Osteocyte (in vitro differentiated cells): ENCODE measurements at regions not wholly inside any gene's neighbourhood (a gene's known extent, or its start where the extent isn't known, plus 50 kb on each side); places are given as distances from the start of the nearest gene placed in this dataset.

Experiments used
- DNase-seq: peaks from one replicate; pipeline ENCODE4 v3.0.0; 2021; ENCODE audit warnings: mixed read lengths; ENCODE audit not compliant: unreplicated experiment; ENCODE audit errors: extremely low spot score
- H3K27ac Mint-ChIP-seq: one replicate; pipeline ENCODE4 v1.8.0; 2021; ENCODE audit warnings: mild to moderate bottlenecking, mixed read lengths; ENCODE audit not compliant: unreplicated experiment
- H3K27me3 Mint-ChIP-seq: one replicate; pipeline ENCODE4 v1.8.0; 2021; ENCODE audit warnings: mixed read lengths; ENCODE audit not compliant: unreplicated experiment
- H3K36me3 Mint-ChIP-seq: one replicate; pipeline ENCODE4 v1.8.0; 2021; ENCODE audit warnings: mixed read lengths; ENCODE audit not compliant: unreplicated experiment
- H3K4me1 Mint-ChIP-seq: one replicate; pipeline ENCODE4 v1.8.0; 2021; ENCODE audit warnings: mixed read lengths; ENCODE audit not compliant: unreplicated experiment
- H3K4me3 Mint-ChIP-seq: one replicate; pipeline ENCODE4 v1.8.0; 2021; ENCODE audit warnings: mild to moderate bottlenecking, moderate library complexity, mixed read lengths; ENCODE audit not compliant: unreplicated experiment
- H3K9me3 Mint-ChIP-seq: one replicate; pipeline ENCODE4 v1.8.0; 2021; ENCODE audit warnings: mixed read lengths; ENCODE audit not compliant: unreplicated experiment
- TF ChIP-seq, protein P1 (sequence below): fragments of 200-600 bp; sonication (generic); IDR thresholded peaks from 2 replicates; pipeline ENCODE4 v1.5.0; 2021; ENCODE audit warnings: antibody characterized with exemption, mild to moderate bottlenecking, moderate library complexity

DNA sequence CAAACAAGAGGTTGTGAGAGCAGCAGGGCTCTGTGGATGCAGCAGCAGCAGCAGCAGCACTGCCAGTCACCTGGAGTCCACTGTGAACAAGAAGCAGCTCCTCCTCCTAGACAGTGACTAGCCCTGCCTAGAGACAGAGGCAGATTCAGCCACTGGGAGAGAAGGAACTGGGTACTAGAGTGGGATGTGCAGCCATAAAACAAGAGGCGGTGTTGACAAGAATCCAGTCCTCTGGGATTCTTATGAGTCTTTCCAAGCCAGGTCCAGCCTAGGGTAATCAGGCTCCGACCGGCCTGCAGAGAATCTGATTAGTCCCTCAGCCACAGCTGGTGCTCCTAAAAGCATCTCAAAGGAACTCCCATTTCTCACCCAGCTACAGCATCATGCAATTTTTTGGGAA is 83.9 kb upstream of the USP47 start:
- Mint-ChIP-seq H3K27me3 (peaks cover 63% of the 10 kb centered on the region), H3K27ac (no peak overlapping the region), H3K4me3 (no peak overlapping the region), H3K36me3 (no peaks in the 10 kb centered on the region), H3K9me3 (no peaks in the 10 kb centered on the region), H3K4me1 (no peaks in the 10 kb centered on the region)
- DNase-seq = no peak
- TF ChIP-seq, protein P1, sequence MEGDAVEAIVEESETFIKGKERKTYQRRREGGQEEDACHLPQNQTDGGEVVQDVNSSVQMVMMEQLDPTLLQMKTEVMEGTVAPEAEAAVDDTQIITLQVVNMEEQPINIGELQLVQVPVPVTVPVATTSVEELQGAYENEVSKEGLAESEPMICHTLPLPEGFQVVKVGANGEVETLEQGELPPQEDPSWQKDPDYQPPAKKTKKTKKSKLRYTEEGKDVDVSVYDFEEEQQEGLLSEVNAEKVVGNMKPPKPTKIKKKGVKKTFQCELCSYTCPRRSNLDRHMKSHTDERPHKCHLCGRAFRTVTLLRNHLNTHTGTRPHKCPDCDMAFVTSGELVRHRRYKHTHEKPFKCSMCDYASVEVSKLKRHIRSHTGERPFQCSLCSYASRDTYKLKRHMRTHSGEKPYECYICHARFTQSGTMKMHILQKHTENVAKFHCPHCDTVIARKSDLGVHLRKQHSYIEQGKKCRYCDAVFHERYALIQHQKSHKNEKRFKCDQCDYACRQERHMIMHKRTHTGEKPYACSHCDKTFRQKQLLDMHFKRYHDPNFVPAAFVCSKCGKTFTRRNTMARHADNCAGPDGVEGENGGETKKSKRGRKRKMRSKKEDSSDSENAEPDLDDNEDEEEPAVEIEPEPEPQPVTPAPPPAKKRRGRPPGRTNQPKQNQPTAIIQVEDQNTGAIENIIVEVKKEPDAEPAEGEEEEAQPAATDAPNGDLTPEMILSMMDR = no peak

DNA sequence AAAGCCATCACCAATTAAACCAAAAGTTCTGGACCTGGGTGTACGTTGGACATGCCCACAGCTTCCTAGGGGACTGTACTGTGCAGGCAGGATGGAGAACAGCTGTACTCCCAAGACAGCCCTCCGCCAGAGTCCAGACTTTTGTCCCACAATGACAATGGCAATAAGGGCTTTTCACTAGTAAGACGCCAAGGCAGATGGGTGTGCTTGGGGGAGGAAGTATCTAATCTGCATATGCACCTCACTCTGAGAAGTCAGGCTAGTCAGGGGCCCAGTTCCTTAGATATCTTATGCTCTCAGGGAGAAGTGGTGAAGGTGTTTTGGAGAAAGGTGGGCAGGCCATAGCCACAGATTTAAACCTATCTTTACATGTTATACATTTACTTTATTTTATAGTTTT is 85.1 kb upstream of the USP47 start:
- Mint-ChIP-seq H3K27me3 (peaks cover 54% of the 10 kb centered on the region), H3K27ac (no peak overlapping the region), H3K36me3 (no peaks in the 10 kb centered on the region), H3K9me3 (no peaks in the 10 kb centered on the region), H3K4me1 (no peaks in the 10 kb centered on the region), H3K4me3 (no peak overlapping the region)
- TF ChIP-seq, protein P1 = no peak
- DNase-seq = no peak

DNA sequence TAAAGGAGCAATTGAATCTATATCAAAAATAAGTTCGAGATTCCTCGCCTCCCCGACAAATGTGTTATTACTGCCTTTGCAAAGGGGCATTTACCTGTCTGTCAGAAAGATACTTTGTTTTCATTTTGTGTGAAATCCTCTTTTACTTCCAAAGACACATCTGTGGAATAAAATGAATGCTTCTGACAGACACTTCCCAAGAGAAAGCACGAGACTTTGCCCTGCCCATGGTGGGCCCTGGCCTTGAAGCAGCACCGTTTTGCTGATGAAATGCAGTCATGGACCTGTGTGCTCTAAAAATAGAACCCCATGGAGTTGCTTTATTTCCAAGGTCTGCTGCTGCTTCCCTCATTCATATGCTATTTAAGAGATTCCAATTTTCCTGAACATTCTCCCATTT is 85.9 kb upstream of the USP47 start:
- no peak overlapping the region for H3K4me3 Mint-ChIP-seq
- DNase-seq = no peak
- H3K4me1 Mint-ChIP-seq = no peaks in the 10 kb centered on the region
- H3K27ac Mint-ChIP-seq = no peak overlapping the region
- H3K27me3 Mint-ChIP-seq = peaks cover 45% of the 10 kb centered on the region
- H3K36me3 Mint-ChIP-seq = no peaks in the 10 kb centered on the region
- TF ChIP-seq, protein P1 = no peak
- H3K9me3 Mint-ChIP-seq = no peaks in the 10 kb centered on the region

- Mint-ChIP-seq H3K9me3 (peaks cover 8% of the 10 kb centered on the region), H3K36me3 (no peaks in the 10 kb centered on the region), H3K4me3 (no peak overlapping the region), H3K4me1 (peaks cover 1% of the 10 kb centered on the region), H3K27me3 (peaks cover 27% of the 10 kb centered on the region), H3K27ac (no peak overlapping the region)
- TF ChIP-seq, protein P1 = no peak
- DNase-seq = no peak
Observed at GRCh38 chr11:11752679-11753078, 89.1 kb upstream of the USP47 start.

DNA sequence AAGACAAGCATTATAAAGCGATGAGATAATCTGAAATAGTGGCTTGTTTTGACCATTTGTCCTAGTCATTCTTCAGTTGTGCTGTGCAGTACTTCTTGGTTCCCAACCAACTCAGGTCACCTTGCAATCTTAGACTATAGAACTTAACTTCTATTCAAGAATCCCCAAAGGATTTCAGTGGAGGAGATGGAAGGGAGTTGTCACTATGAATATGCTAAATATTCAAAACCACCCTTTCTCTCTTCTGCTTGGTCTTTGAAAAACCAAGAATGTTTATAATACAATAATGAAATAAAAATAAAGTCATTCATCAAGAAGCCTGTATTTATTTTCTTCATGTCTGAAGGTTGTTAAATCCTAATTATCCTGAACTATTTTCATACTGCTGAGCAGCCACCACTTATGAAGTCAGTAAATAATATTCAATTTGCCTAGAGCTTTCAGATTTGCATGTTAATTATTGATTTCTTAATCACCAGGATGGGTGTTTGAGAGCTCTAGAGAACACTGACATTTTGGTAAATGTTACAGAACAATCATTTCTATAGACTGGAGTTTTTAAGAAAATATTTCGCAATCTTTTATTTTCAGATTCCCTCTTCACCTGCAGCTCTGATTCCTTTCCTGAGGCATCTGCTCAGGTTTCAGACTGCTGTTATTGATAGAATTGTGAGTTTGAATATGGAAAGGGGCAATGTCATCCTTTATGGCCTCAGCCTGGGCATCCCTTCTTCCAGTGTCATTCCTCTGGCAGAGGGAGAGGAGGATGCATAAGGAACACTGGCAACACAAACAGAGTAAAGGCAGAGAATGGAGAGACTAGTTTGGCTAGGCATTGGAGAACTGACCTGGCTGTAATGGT is 91.5 kb upstream of the USP47 start:
- TF ChIP-seq, protein P1 = no peak
- H3K4me3 Mint-ChIP-seq = no peak overlapping the region
- no peak for DNase-seq
- H3K27me3 Mint-ChIP-seq = peaks cover 20% of the 10 kb centered on the region
- H3K36me3 Mint-ChIP-seq = no peaks in the 10 kb centered on the region
- H3K27ac Mint-ChIP-seq = no peak overlapping the region
- H3K4me1 Mint-ChIP-seq = peaks cover 1% of the 10 kb centered on the region
- peaks cover 8% of the 10 kb centered on the region for H3K9me3 Mint-ChIP-seq
